ENCODE measurements at regions not wholly inside any gene's neighbourhood (a gene's known extent, or its start where the extent isn't known, plus 50 kb on each side); places are given as distances from the start of the nearest gene placed in this dataset.

DNA sequence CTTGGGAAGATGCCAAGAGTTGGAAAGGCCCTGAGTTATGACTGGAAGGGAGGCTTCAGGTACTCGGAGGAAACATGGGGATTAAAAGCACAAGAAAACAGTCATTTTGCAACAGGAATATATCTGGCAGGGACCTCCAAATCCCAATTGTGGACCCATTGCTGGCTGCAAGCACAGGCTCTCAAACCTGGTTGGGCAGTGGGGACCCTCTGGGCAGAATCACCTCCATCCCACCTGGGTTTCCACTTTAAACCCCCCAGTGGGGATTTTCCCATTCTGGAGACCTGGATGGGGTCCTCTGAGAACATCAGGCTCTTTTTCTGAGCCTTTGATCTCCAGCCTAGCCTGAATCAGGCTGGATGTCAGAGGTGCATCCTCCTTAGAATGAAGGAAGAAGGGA lies 177.8 kb downstream of the ASMT start:
- WGBS (ENCODE audit: insufficient coverage) = 80% methylated on average over 1 of the region's 1 CpG
- H3K4me1 ChIP-seq (ENCODE audit: control insufficient read depth in 1 of 2, insufficient read depth in 2 of 2, low read length in 2 of 2) = no peaks in the 10 kb centered on the region

DNA sequence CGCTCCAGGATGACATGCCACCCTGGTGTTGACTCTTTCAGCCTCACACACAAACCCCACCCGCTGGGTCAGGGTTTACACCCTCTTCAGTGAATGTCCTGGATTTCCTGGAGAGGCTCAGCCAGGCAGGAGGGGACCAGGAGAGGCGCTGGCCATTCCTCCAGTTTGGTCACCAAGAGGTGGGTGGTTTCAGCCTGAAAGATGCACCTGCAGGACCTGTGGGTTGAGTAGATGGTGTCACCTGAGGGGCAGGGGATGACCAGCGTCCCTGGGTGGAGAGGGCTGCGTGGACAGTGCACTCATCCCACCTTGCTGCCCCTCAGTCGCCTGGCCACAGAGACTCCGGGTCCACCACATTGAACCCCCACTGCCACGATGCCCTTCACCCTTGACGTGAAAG lies 179.7 kb downstream of the ASMT start:
- Mint-ChIP-seq H3K36me3 (no peaks in the 10 kb centered on the region), H3K4me1 (no peaks in the 10 kb centered on the region), H3K27me3 (ENCODE audit: low read depth in 3 of 3) (peaks cover 2 to 5% (median 5%) of the 10 kb centered on the region in 3 donors), H3K4me3 (no peak overlapping the region), H3K27ac (no peak overlapping the region), H3K9me3 (peaks cover 0 to 2% (median 0%) of the 10 kb centered on the region in 7 donors)
- Histone ChIP-seq H4K20me1 (ENCODE audit: insufficient read depth, low read length) (no peaks in the 10 kb centered on the region), H3K27ac (ENCODE audit: low read depth in 1 of 2, low read length in 2 of 2) (no peak overlapping the region), H3K79me2 (ENCODE audit: insufficient read depth, low read length) (no peaks in the 10 kb centered on the region), H3K9me3 (replicated peaks in 1 of 2; ENCODE audit: control insufficient read depth in 1 of 2, insufficient read depth in 1 of 2, low read length in 2 of 2) (no peaks in the 10 kb centered on the region), H3K36me3 (replicated peaks in 1 of 2; ENCODE audit: control insufficient read depth in 1 of 2, insufficient read depth in 2 of 2, low read length in 2 of 2) (no peaks in the 10 kb centered on the region), H3K4me3 (replicated peaks in 1 of 3; ENCODE audit: low read depth in 2 of 3, low read length in 3 of 3) (no peak overlapping the region), H3K9ac (ENCODE audit: insufficient read depth, low read length, poor library complexity, severe bottlenecking) (no peak overlapping the region), H3K27me3 (ENCODE audit: control insufficient read depth in 2 of 2, insufficient read depth in 2 of 2, low read length in 2 of 2) (no peaks in the 10 kb centered on the region), H3K4me2 (replicated peaks; ENCODE audit: extremely low read depth, low read length, poor library complexity, severe bottlenecking) (no peak overlapping the region), H3K4me1 (ENCODE audit: control insufficient read depth in 1 of 2, insufficient read depth in 2 of 2, low read length in 2 of 2) (no peaks in the 10 kb centered on the region), H2AFZ (ENCODE audit: insufficient read depth, low read depth, low read length, poor library complexity, severe bottlenecking) (no peak overlapping the region)
- 93% methylated on average over 4 of the region's 9 CpGs for WGBS (ENCODE audit: insufficient coverage)
- TF ChIP-seq CTCF (IDR thresholded peaks at IDR 0.05) = no peak
- no peak for DNase-seq
- intact Hi-C loops (cut with micrococcal nuclease) = no loop called here

More for the DNA sequence above, 177.8 kb downstream of the ASMT start:
- no peak overlapping the region for H3K27ac ChIP-seq (ENCODE audit: low read depth in 1 of 2, low read length in 2 of 2)
- no peaks in the 10 kb centered on the region for H3K36me3 ChIP-seq (replicated peaks in 1 of 2; ENCODE audit: control insufficient read depth in 1 of 2, insufficient read depth in 2 of 2, low read length in 2 of 2)
- TF ChIP-seq CTCF (IDR thresholded peaks at IDR 0.05) = no peak
- no peak overlapping the region for H2AFZ ChIP-seq (ENCODE audit: insufficient read depth, low read depth, low read length, poor library complexity, severe bottlenecking)
- H3K4me3 Mint-ChIP-seq = no peak overlapping the region
- H4K20me1 ChIP-seq (ENCODE audit: insufficient read depth, low read length) = no peaks in the 10 kb centered on the region
- H3K79me2 ChIP-seq (ENCODE audit: insufficient read depth, low read length) = no peaks in the 10 kb centered on the region
- H3K27me3 ChIP-seq (ENCODE audit: control insufficient read depth in 2 of 2, insufficient read depth in 2 of 2, low read length in 2 of 2) = no peaks in the 10 kb centered on the region
- peaks cover 0 to 6% (median 4%) of the 10 kb centered on the region in 7 donors for H3K9me3 Mint-ChIP-seq
- no peak overlapping the region for H3K4me2 ChIP-seq (replicated peaks; ENCODE audit: extremely low read depth, low read length, poor library complexity, severe bottlenecking)
- DNase-seq = no peak
- H3K4me3 ChIP-seq (replicated peaks in 1 of 3; ENCODE audit: low read depth in 2 of 3, low read length in 3 of 3) = no peak overlapping the region
- peaks cover 0 to 2% (median 2%) of the 10 kb centered on the region in 3 donors for H3K27me3 Mint-ChIP-seq (ENCODE audit: low read depth in 3 of 3)
- peak overlapping the region in 1 of 7 donors; percentile 36 for H3K27ac Mint-ChIP-seq
- H3K4me1 Mint-ChIP-seq = no peaks in the 10 kb centered on the region
- peaks cover 1 to 12% of the 10 kb centered on the region in 2 donors for H3K9me3 ChIP-seq (replicated peaks in 1 of 2; ENCODE audit: control insufficient read depth in 1 of 2, insufficient read depth in 1 of 2, low read length in 2 of 2)
- intact Hi-C loops (cut with micrococcal nuclease) = no loop called here
- H3K9ac ChIP-seq (ENCODE audit: insufficient read depth, low read length, poor library complexity, severe bottlenecking) = no peak overlapping the region
- H3K36me3 Mint-ChIP-seq = no peaks in the 10 kb centered on the region

All from CD14-positive monocyte (primary cell).